Stimulated activated CD4-positive, alpha-beta T cell treated with anti-CD3 and anti-CD28 coated beads, Interleukin-1b, Interleukin-23, amount 100 ng/mL, for 4 hours (primary cell): ENCODE measurements at regions not wholly inside any gene's neighbourhood (a gene's known extent, or its start where the extent isn't known, plus 50 kb on each side); places are given as distances from the start of the nearest gene placed in this dataset.
"Not testable (repeated sequence)": the region's sequence is repeated elsewhere in the genome, so short reads cannot be mapped to it uniquely, and the experiment has no call there.

Experiments
- DNase-seq, 2 donors: peaks; one replicate each; pipeline ENCODE4 v3.0.0-alpha.2; 2020; ENCODE audit warnings: low read depth in 2 of 2

GRCh38 chr15:96894659-96895058 lies 564.2 kb downstream of the NR2F2 start:
- no peak for DNase-seq

DNA sequence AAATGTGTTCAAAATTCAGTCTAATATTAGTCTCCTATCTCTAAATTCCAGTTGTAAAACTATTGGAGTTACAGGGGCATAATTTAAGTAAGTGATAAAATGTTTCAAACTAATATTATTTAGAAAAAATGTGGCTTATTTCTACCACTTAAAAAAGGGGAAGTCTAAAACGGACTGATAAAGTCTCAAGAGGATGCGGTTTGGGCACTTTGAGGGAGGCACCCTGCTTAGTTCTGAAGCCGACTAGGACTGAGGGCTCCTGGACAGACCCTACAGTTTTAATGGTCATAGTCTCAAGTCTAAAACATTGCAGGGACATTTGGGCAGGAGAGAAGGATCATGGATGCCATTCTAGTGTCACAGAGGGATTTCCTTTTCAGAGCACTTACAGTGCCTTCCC lies 566.3 kb downstream of the NR2F2 start:
- no peak for DNase-seq

DNA sequence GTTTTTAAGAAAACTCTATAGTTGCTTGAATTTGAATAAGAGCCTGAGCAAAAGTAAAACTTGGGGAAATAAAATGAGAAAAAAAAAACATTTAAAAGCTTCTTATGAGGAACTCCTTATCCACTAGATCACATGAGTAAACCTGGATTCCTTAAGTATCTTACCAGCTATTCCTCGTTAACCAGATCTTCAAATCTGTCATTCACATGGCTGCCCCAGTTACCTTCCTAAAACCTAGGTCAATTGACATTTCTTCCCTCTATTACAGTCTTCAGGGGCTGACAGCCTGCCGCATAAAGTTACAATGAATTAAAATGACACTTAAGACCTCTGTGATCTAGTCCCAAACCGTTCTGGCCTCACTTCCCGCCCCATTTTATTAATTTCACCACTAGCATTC lies 583.6 kb downstream of the NR2F2 start:
- DNase-seq = no peak

GRCh38 chr15:96916750-96917149 lies 586.2 kb downstream of the NR2F2 start:
- DNase-seq = no peak

DNA sequence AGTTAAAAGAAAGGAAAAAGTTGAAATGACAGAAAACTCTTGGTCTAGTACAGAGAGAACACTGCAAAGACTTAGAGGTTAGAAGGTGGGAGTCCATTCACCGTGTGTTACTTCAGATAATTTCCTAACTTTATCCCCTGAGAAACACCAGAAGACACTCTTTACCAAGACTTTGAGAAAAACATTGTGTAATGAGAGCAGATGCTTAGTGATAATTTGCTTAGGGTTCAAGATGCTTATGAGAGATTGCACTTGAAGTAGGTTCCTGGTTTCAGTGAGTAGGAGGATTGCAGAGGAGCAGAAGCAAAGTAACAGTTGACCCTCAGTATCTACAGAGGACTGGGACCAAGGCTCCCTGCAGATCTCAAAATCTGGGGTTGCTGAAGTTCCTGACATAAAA lies 594.1 kb downstream of the NR2F2 start:
- no peak for DNase-seq

- DNase-seq = no peak
These were observed 617.1 kb downstream of the NR2F2 start for GRCh38 chr15:96947296-96948229.

DNA sequence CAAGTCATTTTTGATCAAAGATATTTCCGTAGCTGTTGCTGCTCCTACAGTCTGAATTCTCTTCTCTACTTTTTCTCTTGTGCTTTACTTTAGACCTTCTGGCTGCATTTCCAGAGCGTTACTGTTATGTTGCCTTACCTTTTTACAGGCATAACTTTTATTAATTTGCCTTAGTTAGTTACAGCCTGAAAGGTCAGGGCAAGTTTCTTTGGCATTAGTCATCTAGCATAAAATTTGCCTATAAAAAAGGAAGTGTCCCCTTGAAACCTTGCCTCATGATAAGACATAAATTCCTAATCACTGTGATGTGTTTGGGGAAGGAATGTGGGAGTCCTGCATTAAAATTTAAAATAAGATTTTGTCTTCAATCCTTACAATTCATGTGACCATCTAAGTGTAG lies 618.5 kb downstream of the NR2F2 start:
- no peak for DNase-seq

GRCh38 chr15:96958721-96959120 lies 628.2 kb downstream of the NR2F2 start:
- no peak for DNase-seq

DNA sequence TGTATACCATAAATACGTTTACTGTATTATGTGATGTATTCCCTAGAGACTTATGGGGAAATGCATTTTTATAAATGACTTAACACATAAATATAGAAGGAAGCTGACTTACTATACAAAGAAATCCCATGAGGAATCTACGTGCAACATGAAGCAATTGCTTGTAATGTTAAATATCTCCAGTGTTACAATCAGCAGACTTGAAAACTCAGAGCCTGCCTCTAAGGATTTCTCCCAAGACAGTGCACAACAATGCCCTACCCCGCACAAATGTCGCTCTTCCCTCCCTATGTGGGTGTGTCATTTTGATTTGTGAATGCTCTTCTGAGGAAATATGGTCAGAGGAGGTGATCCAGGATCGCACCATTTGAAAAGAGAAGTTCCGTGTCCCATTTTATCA lies 629.0 kb downstream of the NR2F2 start:
- no peak for DNase-seq

- DNase-seq = no peak
These were observed 630.4 kb downstream of the NR2F2 start for GRCh38 chr15:96960711-96961480.

DNA sequence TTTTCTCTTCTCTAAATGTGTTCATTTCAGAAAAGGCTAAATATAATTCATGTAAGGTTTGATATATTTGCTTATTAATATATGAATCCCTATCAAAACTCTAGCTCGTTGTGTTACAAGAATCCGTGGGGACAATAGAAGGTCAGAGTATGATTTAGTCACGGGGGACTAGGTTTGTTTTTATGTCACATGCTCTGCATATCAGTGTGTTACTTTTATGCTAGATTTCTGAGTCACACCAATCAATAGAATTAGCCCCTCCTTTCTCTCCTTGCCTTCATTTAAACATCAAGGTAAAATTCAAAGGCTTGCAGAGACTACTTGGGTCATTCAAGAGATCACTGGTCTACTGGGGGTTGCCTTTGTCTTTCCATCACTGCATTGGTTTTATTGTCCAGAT lies 636.1 kb downstream of the NR2F2 start:
- no peak for DNase-seq

- DNase-seq = no peak
These were observed 639.5 kb downstream of the NR2F2 start for GRCh38 chr15:96969732-96970710.

DNA sequence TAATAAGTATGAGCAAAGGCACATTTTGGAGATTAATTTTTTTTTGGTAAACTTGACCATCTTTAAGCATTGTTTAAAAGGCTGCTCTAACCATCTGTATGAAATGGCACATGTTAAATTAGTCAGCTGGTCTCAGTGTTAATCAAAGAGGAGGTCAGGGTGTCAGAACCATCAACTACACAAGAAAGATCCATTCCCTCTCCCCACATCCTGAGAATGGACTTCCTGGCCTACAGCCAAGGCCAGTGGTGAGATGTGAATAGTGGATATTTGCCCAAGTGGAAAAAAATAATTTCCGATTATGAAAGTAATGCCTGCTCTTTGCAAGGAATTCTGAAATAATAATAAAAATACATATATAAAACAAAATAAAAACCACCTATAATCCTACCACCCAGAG lies 641.7 kb downstream of the NR2F2 start:
- DNase-seq = no peak

DNA sequence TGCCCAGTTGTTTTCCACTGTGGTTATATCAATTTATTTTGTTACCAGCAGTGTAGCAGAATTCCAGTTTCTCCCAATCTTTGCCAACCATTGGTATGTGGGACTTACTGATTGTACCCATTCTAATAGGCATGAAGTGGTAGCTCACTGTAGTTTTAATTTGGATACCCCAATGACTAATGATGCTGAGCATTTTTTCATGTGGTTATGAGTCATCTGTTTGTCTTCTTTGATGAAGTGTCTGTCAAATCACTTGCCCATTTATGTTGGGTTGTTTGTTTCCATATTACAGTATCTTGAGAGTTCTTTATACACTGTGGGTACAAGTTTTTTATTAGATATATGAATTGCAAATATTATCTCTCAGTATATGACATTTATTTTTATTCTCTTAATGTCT lies 644.3 kb downstream of the NR2F2 start:
- no peak for DNase-seq

DNA sequence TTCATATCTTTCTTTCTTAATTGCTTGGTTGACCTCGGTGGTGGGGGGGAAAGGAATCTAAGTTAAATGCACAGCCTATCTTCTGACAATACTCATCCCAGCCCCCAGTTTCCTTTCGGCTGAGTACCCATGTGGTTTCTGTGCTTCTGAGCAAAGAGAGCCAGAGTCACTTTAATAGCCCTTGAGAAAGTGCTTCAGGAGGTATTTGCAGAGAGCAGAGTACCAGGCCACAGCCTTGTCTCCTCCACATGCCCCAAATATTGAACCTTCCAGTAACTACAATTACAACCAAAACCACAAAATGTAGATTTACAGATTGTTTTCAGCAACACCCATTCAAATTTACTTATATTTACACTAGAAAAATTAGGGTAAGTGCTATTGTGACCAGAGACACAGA lies 647.4 kb downstream of the NR2F2 start:
- DNase-seq = no peak

DNA sequence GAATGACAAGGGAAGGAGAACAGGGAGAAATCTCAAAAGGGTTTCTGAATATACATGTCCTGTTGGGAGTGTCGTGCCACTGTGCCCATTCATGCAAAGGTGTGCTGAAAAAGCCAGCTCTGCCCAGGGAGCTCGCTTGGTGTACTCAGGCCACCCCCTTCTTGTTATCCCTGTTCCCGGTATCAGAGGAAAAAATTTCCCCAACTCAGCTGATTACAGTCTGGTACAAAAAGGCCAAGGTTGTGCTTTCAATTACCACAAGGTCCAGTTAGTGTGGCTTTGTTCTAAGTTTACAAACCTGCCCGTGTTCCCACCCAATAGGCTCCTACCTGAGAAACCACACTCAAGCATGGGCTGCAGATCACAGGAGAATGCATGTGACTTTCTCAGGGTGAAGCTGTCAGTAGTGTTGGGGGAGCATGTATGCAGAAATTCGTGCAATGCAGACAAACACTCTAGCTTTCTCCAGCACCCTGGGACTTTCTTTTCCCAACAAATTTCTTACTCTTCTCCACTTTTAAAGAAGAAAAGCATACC lies 648.5 kb downstream of the NR2F2 start:
- no peak for DNase-seq

GRCh38 chr15:96984121-96984671 lies 653.7 kb downstream of the NR2F2 start:
- DNase-seq = not testable (repeated sequence)

DNA sequence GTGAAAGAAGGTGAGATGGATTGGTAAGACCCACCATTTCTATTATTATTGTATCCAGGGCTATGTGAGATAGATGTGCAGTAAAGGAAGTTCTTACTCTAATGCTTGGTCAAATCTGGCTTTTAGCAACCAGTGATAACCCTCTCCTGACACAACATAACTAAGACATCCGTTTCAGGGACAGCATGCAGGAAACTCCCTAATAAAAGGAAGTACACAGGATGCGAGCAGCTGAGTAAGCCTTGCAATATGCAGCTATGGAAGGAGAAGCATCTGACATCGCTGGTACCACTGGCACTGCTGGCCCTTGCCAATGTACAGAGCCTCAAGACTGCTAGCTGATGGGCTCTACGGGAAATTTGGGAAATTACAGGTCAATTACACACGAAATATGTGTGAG lies 662.3 kb downstream of the NR2F2 start:
- DNase-seq = no peak

DNA sequence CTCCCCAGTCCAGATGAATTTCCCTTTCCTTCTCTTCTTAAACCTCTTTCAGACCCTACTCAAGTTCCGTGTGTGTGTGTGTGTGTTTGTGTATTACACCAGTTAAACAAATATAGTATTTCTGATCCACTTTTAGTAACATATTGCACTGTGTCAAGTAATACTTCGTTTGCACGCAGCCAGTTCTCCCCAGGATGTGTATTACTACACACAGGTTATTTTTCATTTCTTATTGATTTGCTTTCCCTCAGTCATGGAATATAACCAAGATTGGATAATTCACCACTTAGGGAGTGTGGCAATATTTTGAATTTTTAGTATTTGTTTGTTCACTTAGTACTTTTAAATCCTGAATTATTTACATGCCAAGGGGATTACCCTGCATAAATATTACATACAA lies 667.0 kb downstream of the NR2F2 start:
- DNase-seq = no peak

GRCh38 chr15:97009031-97009431 lies 678.5 kb downstream of the NR2F2 start:
- DNase-seq = no peak

DNA sequence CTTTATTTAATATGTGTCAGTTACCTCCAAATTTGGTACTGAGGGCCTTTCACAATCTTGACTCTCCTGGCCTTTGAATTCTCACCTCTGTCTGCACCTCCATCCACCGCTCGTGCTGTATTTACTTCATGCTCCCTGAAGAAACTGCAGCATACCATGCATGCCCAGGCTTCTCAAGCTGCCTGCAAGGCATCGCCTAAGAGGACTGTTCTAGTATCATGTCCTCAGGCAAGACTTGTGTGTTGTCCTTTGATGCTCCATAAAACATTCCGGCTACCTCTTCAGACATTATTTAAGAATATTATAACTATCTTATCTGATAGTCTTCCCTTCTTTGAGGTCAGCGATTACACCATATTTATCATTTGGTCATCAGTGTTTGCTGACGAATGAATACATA lies 682.5 kb downstream of the NR2F2 start:
- no peak for DNase-seq
